Neural cell (in vitro differentiated cells): ENCODE measurements at regions not wholly inside any gene's neighbourhood (a gene's known extent, or its start where the extent isn't known, plus 50 kb on each side); places are given as distances from the start of the nearest gene placed in this dataset.

Experiments
- H2AFZ ChIP-seq: fragments of 200-600, 300-800 bp; sonication (generic), shearing (Covaris generic); 2 replicates; pipeline ENCODE4 v1.6.0; 2014; ENCODE audit warnings: low read depth, mild to moderate bottlenecking, antibody characterized with exemption, low read length, moderate library complexity
- H3F3A ChIP-seq: fragments of 200-600 bp; shearing (Covaris generic); 2 replicates; pipeline ENCODE4 v1.6.1; 2016; ENCODE audit warnings: mild to moderate bottlenecking, moderate library complexity, mixed read lengths, antibody characterized with exemption, low read length; ENCODE audit not compliant: insufficient read depth, poor library complexity, severe bottlenecking
- H3K27ac ChIP-seq: fragments of 200-600, 300-800 bp; sonication (generic), shearing (Covaris generic); 2 replicates; pipeline ENCODE4 v1.5.1; 2014; ENCODE audit warnings: mild to moderate bottlenecking, low read length, moderate library complexity
- H3K27me3 ChIP-seq: fragments of 300-800, 200-600 bp; sonication (generic), shearing (Covaris generic); 2 replicates; pipeline ENCODE4 v1.6.0; 2014; ENCODE audit warnings: mild to moderate bottlenecking, low read depth, low read length, moderate library complexity; ENCODE audit not compliant: insufficient read depth
- H3K36me3 ChIP-seq: fragments of 300-800, 200-600 bp; sonication (generic), shearing (Covaris generic); 2 replicates; pipeline ENCODE4 v1.5.1; 2014; ENCODE audit warnings: mild to moderate bottlenecking, antibody characterized with exemption, low read length, moderate library complexity; ENCODE audit not compliant: insufficient read depth
- H3K4me2 ChIP-seq: fragments of 300-800, 200-600 bp; sonication (generic), shearing (Covaris generic); 2 replicates; pipeline ENCODE4 v1.6.0; 2014; ENCODE audit warnings: mild to moderate bottlenecking, low read length
- H3K4me3 ChIP-seq: fragments of 300-800, 200-600 bp; sonication (generic), shearing (Covaris generic); 2 replicates; pipeline ENCODE4 v1.5.1; 2014; ENCODE audit warnings: mild to moderate bottlenecking, low read length, moderate library complexity
- H3K79me2 ChIP-seq: fragments of 200-600 bp; shearing (Covaris generic); replicated peaks from 2 replicates; pipeline ENCODE4 v1.6.0; 2014; ENCODE audit warnings: mild to moderate bottlenecking, low read length, moderate library complexity; ENCODE audit not compliant: insufficient read depth
- H3K9ac ChIP-seq: fragments of 300-800, 200-600 bp; sonication (generic), shearing (Covaris generic); 2 replicates; pipeline ENCODE4 v1.6.1; 2016; ENCODE audit warnings: mild to moderate bottlenecking, low read length, mixed read lengths
- H3K9me2 ChIP-seq: fragments of 200-600 bp; shearing (Covaris generic); 2 replicates; pipeline ENCODE4 v1.6.1; 2016; ENCODE audit warnings: mild to moderate bottlenecking, low read length, mixed read lengths; ENCODE audit not compliant: insufficient read depth
- H3K9me3 ChIP-seq: fragments of 200-600, 300-800 bp; sonication (generic), shearing (Covaris generic); 2 replicates; pipeline ENCODE4 v1.6.1; 2016; ENCODE audit warnings: mild to moderate bottlenecking, mixed run types, low read length, moderate library complexity, mixed read lengths
- H4K20me1 ChIP-seq: fragments of 200-600 bp; shearing (Covaris generic); 2 replicates; pipeline ENCODE4 v1.6.1; 2016; ENCODE audit warnings: mild to moderate bottlenecking, mixed run types; ENCODE audit not compliant: insufficient read depth
- CTCF ChIP-seq: fragments of 450-650 bp; IDR thresholded peaks from 2 replicates; pipeline ENCODE4 v1.5.1; 2014; ENCODE audit warnings: antibody characterized with exemption, mild to moderate bottlenecking, moderate library complexity; ENCODE audit not compliant: poor library complexity, severe bottlenecking
- EP300 ChIP-seq: fragments of 450-650 bp; conservative IDR thresholded peaks from 2 replicates; pipeline ENCODE4 v1.6.1; 2014; ENCODE audit warnings: antibody characterized with exemption, mild to moderate bottlenecking, moderate library complexity; ENCODE audit not compliant: poor library complexity, severe bottlenecking
- EZH2 ChIP-seq: fragments of 200-600, 300-800 bp; shearing (Covaris generic), sonication (generic); IDR thresholded peaks from 2 replicates; pipeline ENCODE4 v1.6.1; 2014; ENCODE audit warnings: antibody characterized with exemption, low read length, borderline replicate concordance, mild to moderate bottlenecking; ENCODE audit not compliant: insufficient read depth, poor library complexity, severe bottlenecking
- MXI1 ChIP-seq: fragments of 450-650 bp; conservative IDR thresholded peaks from 2 replicates; pipeline ENCODE4 v1.6.1; 2014; ENCODE audit warnings: antibody characterized with exemption, mild to moderate bottlenecking; ENCODE audit not compliant: poor library complexity, severe bottlenecking
- POLR2AphosphoS5 ChIP-seq: IDR thresholded peaks from 2 replicates; pipeline ENCODE4 v1.6.1; 2012
- RAD21 ChIP-seq: fragments of 450-650 bp; conservative IDR thresholded peaks from 2 replicates; pipeline ENCODE4 v1.6.1; 2014; ENCODE audit warnings: antibody characterized with exemption, mild to moderate bottlenecking, moderate library complexity
- SMC3 ChIP-seq: fragments of 450-650 bp; conservative IDR thresholded peaks from 2 replicates; pipeline ENCODE4 v1.6.1; 2014; ENCODE audit warnings: antibody characterized with exemption, mild to moderate bottlenecking, moderate library complexity; ENCODE audit not compliant: poor library complexity
- TAF1 ChIP-seq: IDR thresholded peaks from 2 replicates; pipeline ENCODE4 v1.6.1; 2012; ENCODE audit warnings: low read depth
- TF ChIP-seq, protein P1 (sequence below): IDR thresholded peaks from 2 replicates; pipeline ENCODE4 v1.6.1; 2012; ENCODE audit warnings: borderline replicate concordance

GRCh38 chr7:52501696-52502095 lies 533.7 kb upstream of the POM121L12 start:
- Histone ChIP-seq H3K9ac (no peak overlapping the region), H3K27me3 (no peaks in the 10 kb centered on the region), H4K20me1 (no peaks in the 10 kb centered on the region), H3K4me2 (no peak overlapping the region), H3K9me2 (no peaks in the 10 kb centered on the region), H3K27ac (no peak overlapping the region), H3K4me3 (no peak overlapping the region), H3K79me2 (no peaks in the 10 kb centered on the region), H3K9me3 (no peaks in the 10 kb centered on the region), H2AFZ (no peak overlapping the region), H3F3A (no peaks in the 10 kb centered on the region), H3K36me3 (no peaks in the 10 kb centered on the region)
- TF ChIP-seq EZH2 (no peak), RAD21 (no peak), CTCF (no peak), POLR2AphosphoS5 (no peak), TAF1 (no peak), EP300 (no peak), MXI1 (no peak), SMC3 (no peak)
- TF ChIP-seq, protein P1, sequence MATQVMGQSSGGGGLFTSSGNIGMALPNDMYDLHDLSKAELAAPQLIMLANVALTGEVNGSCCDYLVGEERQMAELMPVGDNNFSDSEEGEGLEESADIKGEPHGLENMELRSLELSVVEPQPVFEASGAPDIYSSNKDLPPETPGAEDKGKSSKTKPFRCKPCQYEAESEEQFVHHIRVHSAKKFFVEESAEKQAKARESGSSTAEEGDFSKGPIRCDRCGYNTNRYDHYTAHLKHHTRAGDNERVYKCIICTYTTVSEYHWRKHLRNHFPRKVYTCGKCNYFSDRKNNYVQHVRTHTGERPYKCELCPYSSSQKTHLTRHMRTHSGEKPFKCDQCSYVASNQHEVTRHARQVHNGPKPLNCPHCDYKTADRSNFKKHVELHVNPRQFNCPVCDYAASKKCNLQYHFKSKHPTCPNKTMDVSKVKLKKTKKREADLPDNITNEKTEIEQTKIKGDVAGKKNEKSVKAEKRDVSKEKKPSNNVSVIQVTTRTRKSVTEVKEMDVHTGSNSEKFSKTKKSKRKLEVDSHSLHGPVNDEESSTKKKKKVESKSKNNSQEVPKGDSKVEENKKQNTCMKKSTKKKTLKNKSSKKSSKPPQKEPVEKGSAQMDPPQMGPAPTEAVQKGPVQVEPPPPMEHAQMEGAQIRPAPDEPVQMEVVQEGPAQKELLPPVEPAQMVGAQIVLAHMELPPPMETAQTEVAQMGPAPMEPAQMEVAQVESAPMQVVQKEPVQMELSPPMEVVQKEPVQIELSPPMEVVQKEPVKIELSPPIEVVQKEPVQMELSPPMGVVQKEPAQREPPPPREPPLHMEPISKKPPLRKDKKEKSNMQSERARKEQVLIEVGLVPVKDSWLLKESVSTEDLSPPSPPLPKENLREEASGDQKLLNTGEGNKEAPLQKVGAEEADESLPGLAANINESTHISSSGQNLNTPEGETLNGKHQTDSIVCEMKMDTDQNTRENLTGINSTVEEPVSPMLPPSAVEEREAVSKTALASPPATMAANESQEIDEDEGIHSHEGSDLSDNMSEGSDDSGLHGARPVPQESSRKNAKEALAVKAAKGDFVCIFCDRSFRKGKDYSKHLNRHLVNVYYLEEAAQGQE, result no peak

GRCh38 chr7:52500841-52501240 lies 534.6 kb upstream of the POM121L12 start:
- Histone ChIP-seq H3K27me3 (no peaks in the 10 kb centered on the region), H3K27ac (no peak overlapping the region), H3K9me3 (no peaks in the 10 kb centered on the region), H3K36me3 (no peaks in the 10 kb centered on the region), H4K20me1 (no peaks in the 10 kb centered on the region), H3K9me2 (no peaks in the 10 kb centered on the region), H3K4me2 (no peak overlapping the region), H3F3A (no peaks in the 10 kb centered on the region), H3K79me2 (no peaks in the 10 kb centered on the region), H2AFZ (no peak overlapping the region), H3K4me3 (no peak overlapping the region), H3K9ac (no peak overlapping the region)
- TF ChIP-seq, protein P1, result no peak
- TF ChIP-seq CTCF (no peak), POLR2AphosphoS5 (no peak), EP300 (no peak), RAD21 (no peak), MXI1 (no peak), SMC3 (no peak), EZH2 (no peak), TAF1 (no peak)
